HG03520 (cell line): ENCODE measurements at regions not wholly inside any gene's neighbourhood (a gene's known extent, or its start where the extent isn't known, plus 50 kb on each side); places are given as distances from the start of the nearest gene placed in this dataset.

Experiments used
- ATAC-seq: cut with Tn5 transposase; IDR thresholded peaks from one replicate; pipeline ENCODE4 v1.9.1; 2021; ENCODE audit warnings: mild to moderate bottlenecking, moderate library complexity; ENCODE audit not compliant: unreplicated experiment

DNA sequence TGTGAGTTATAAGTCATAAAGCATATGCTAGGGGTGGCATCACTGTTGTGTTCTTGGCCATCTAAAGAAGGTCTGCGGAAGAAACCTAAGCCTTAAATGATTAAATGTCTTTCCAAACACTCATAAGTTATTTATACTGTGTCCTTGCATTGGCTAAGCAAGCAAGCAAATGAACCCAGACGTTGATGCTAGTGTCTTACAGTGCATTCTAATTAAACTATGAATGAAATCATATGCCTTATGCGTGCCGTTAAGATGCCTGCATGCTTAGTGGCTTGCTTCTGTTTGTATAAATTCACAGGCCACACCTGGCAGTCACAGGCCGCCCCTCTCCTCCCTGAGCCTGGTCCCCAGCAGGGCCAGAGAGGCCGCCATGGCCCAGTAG is 49.9 kb downstream of the RIN2 start:
- no peak for ATAC-seq

DNA sequence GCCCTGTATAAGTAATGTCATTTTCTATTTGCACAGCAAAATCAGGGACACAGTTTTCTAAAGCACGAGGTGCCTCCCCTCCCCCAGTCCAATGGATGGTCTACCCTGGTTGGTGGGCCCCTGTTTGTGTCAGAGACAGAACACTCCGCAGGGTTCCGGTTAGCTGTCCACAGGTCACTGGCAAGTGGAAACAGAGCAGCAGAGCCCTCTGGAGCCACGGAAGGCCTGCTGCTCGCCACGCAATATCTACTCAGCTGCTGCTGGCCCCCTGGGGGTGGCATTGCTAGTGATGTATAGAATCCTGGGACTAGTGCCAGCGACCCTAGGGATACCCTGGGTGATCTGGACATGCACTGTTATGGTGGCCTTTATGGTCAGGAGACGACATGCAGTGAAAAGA is 50.4 kb downstream of the RIN2 start:
- ATAC-seq, result no peak

DNA sequence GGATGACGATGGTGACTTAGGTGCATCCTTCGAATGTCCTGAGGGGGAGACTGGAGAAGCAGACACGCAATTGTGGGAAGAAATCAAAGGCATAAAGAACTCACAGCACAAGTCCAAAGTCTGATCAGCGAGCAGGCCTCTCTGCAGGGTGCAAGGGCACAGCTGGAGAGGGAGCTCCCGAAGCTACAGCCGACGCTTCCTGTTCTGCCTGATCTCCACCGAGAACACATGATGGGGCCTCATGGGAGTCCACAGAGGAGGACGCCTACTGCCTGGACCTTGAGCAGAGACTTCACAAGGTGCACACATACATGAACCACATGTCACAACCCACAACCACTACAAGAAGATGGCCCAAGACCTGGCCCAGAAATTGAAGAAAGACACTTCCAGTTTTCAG is 51.4 kb downstream of the RIN2 start:
- no peak for ATAC-seq

DNA sequence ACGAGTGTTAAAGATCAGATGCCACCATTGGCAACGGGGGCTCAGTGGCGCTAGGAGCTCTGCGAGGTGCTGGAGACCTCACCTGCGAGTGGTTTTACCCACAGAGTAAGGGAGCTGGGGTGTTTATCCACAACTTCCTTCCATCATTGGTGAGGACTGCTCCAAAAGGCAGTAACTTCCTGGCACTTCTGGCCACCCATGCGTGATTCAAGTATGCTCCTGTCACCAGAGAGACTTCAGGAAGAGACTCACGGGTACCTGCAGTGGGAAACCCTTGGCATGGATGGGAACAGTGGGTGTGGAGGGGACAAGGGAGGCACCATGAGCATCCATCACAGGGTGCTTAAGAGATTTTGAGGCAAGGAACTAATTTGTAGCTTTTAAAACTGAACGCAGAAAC is 53.2 kb downstream of the RIN2 start:
- no peak for ATAC-seq

DNA sequence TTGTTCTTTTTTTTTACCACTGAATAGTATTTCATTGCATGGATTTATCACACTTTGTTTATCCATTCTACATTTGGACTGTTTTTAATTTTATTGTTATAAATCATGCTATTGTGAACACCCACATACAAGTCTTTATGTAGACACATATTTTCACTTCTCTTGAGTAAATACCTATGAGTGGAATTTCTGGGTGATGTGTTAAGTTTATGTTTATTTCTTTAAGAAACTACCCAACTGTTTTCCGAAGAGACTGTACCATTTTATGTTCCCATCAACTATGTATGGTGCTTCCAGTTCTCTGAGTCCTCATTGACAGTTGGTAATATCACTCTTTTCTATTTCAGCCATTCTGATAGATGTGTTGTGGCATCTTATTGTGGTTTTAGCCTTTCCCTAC is 54.0 kb downstream of the RIN2 start:
- no peak for ATAC-seq

DNA sequence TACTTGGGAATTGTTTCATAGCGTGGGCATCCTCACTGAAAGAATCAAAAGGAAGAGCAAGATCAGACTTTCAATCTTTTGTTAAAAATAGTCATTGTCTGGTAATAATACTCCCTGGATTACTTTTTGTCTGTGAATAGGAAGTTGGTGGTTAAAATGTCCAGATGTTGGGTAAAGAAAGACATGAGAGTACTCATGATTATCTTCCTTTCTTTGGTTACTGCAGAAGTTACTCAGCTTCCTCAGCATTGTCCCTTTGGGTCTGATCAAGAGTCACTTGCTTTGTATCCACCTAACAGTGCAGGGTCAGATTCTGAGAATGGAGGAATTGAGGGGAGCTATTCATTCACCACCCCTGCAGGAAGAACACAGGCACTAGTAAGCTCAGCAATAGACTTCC is 54.6 kb downstream of the RIN2 start:
- ATAC-seq, result no peak

DNA sequence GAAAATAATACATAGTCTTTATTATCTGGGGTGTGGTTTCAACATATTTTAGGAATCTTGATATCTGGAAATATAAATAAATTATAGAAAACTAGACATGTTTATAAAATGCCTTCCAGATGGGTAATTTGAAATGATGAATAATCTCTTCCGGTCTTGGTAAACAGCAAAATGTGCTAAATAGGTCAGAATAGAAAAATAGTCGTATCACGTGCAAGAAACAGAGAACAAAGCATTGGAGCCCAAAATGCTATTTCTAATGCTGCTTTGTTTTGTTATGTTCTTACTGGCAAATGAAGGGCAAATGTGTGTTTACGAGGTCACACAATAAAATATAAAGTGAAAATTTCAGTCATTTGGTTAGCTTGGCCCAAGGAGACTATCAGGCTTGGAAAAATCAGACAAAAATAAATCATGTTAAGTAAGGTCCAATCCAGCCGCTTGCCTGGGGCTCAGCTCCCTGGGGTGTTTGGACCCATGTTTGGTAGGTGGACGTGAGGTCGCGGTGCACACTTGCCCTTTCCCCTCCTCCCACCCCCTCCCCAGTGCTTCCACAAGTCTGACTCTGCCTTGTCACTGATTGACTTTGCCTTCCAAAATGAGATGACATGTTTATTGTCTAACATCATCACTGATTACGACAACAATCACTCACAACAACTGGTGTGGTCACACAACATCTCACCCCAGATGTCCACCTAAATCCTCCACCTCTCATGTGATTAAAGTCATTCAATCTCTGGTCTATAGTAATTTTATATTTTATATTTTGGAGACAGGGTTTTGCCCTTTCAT is 56.0 kb downstream of the RIN2 start:
- ATAC-seq, result no peak

DNA sequence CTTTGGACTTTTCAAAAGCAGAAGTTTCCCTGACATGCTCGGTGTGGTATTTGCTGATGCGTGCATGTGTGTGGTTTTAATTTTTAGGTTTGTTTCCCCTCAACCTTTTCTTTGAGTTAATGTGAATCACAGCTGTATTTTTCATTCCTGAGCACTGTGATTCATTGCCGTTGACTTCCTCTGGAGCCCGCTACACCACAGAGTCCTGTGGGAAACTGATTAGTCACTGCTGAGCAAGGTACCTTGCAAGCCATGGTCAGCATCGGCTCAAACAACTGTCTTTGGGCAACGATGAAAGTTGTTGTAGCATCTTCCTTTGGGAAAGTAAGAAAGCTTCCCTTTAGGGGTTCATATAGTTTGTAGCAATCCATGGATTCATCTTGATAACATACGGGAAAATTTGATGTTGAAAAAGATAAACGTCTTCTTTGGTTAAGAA is 57.5 kb downstream of the RIN2 start:
- ATAC-seq, result no peak

DNA sequence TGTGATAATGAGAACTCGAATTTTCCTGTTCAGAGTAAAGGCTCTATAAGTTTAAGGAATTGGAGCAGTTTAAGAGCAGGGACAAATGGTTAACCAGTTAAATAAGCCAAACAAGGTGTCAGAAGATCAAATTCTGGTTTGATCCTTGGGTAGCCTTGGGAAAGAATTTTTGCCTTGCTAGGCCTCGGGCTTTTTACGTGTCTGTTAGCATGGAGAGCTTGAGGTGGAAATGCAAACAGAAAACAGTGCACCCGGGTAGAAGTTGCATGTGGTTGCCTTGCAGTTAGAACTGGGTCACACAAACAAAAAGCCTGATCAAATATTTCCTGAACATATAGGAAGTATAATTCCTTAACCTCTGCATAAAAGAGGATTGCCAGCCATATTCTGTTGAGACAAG is 58.3 kb downstream of the RIN2 start:
- ATAC-seq, result no peak

DNA sequence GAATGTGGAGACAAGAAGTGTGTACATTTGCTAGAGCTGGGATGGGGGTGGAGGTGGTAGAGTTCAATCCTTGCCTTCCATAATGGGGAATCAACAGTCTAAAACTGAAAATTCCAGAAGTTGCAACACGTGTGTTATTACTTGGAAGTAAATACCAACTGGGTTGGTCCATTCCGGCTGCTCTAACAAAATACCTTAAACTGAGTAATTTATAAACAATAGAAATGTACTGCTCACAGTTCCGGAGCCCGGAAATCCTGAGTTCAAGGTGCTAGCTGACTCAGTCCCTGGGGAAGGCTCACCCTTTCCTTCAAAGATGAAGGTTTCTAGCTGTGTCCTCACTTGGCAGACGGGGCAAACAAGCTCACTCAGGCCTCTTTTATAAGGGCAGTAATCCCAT is 59.0 kb downstream of the RIN2 start:
- no peak for ATAC-seq

DNA sequence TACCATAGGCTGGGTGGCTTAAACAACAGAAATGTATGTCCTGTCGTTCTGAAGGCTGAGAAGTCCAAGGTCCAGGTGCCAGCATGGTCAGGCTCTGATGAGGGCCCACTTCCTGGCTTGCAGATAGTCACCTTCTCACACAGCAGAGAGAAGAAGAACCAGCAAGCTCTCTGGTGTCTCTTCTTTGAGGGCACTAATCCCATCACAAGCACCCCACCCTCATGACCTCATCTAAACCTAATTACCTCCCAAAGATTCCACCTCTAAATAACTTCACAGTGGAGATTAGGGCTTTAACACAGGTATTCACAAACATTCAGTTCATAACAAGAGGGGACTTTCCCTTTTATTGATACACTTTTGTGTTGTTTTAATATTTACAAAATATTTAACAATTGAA is 61.1 kb downstream of the RIN2 start:
- ATAC-seq, result no peak

DNA sequence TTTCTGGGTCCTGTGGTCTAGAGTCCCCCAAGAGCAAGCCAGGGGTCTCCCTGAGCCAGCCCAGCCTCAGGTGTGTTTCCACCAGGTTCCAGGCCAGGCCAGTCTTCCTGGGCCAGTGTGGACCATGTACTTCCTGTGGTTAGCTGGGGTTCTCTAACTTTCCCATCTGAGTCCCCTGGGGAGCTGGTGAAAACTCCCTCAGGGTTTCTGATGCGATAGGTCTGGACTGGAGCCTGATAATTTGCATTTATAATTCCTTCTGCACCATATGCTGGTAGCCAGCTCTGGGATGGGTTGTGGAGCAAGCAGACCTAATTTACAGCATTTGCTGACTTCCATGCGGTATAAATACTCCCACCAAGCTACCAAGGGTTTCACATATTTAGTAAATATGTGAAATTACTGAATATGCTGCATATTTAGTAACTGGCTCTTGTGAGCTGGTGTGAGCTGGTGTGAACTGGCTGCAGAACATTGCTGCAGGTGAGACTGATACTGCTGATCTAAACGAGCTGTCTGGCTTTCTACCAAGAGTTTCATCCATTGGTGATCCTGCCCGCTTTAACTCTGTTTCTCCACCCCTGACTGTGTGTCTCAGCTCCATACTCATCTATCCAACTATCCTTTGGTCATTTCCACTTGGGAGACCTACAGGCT is 62.6 kb downstream of the RIN2 start:
- no peak for ATAC-seq

DNA sequence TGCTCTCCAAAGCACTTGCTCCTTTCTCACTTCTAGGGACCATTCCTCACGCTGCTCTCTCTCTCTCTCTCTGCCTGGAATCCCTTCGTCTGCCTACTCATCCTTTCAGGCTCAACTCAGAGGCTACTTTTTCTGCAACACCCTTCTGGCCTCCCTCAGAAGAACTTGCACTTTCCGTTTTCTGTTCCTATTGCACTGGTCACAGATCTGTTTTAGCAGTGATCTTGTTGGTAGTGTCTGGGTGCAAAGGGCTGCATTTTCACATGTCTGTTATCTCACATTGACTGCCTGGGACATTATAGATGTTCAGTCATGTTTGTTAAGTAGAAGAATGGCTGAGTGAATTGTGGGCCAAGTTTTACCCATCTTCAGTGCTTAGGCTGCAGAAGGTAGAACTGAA is 63.5 kb downstream of the RIN2 start:
- ATAC-seq, result no peak

DNA sequence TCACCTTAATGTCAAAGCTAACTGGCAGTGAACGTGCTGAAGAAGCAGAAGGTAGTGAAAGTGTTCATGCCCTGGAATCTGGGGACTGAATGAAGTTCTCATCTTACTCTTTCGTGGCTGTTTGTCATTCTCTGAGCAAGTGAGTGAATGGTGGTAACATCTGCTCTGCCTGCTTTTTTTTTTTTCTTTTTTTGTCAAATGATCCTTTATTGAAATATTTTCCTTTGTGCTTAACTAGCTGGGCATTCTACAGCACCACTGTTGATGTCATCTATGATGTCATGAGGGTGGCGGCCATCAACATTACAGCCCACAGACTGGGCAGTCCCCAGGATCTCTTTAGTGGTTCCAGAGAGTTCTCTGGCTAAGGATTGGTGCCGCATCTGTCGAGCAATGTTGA is 65.2 kb downstream of the RIN2 start:
- no peak for ATAC-seq

DNA sequence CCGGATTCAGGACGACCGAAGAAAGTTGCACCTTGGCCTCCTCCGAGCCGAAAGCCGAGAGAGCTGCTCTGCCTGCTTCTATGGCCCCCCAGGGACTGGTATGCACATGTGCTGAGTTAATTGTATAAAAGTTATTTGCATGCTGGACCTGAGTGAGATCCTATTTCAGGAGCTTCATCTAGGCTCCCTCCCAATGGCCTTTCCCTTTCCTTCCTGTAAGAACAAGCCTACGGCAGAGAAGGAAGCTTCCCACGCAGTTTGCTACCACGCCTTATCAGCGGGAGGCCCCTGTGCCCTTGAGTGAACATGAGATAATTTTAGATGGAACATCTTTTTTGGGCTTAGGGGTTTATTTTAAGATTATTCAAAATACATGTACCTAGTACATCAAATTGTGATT is 65.9 kb downstream of the RIN2 start:
- no peak for ATAC-seq

DNA sequence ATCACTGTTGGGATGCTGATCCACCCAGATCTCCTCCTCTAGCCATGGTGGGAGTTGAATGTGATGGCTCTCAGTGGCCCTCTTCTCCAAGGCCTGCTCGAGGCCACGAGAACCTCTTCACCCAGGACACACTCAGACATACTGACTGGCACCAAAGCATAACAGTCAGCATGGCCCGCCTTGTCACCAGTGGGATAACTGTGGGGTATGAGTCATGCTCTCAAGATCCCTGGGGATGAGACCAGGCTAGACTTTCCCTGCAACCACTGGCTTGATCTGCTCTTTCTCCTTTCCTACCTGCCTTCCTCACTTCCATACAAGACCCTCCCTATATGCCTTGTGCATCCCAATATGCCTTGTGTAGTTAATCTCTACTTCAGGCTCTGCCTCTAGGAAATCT is 66.8 kb downstream of the RIN2 start:
- no peak for ATAC-seq

DNA sequence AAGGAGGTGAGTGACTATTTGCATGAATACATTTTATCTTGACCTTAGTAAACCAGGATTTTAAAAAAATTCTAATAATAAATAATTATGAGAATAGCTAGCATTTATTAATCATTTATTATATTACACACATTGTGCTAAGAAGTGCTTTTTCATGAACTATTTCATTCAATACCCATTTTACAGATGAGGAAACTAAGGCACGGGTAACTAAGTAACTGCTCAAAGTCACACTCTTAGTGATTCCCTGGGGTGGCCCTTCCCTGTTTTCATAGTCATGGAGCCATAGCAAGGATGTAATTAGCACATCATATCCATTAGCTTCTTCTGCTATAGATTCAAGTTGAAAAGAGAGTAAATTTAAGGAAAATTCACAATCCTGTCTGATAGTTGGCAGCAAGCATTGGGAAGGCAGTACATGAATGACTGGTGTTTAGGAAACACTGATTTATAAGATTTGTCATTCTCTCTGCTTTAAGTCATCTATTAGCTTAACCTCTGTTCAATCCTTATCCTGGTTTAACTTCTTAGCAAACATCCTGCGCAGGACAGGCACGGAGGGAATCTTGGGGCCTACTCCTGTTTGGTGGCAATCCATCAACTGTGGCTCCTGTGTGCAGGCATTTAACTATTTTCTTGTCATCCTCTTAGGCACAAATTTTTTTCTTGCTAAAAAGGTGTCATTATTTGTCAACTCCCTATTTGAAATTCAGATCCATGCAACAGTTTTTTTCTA is 68.3 kb downstream of the RIN2 start:
- no peak for ATAC-seq

DNA sequence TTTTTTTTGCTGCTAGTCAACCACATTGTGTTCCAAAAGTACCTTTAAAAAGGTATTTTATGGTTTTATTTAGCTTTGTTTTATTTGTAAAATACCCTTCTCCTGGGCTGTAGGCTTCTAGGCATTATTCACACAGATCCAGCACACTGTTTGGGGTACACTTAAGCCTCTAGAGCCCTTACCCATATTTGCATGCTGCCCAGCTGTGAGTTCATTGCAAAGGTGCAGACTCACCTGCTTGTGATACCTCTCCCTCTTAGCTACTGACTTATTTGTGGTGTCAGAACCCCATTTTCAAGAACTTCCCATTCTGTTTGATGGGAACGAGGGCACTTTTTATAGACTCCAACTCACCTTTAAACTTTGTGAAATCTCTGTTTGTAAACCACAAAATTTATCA is 69.8 kb downstream of the RIN2 start:
- peak; percentile 25 for ATAC-seq

DNA sequence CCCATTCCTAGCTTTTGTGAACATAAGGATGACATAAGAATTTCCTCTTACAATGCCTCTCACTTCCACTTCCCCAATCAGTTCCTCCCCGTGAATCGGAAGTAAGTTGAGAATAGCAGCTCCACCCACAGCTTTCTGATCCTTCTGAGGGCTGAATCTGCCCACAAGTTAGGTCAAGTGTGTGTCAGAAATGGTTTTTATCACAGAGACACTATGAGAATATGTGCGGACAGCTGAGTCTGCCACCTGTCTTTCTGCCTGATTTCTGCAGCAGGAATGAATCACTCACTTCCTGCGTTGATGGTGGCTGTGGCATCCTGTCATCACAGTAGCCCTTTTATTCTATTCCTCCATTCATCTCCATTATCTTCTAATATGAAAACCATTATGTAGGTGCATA is 70.2 kb downstream of the RIN2 start:
- peak; percentile 94 for ATAC-seq

DNA sequence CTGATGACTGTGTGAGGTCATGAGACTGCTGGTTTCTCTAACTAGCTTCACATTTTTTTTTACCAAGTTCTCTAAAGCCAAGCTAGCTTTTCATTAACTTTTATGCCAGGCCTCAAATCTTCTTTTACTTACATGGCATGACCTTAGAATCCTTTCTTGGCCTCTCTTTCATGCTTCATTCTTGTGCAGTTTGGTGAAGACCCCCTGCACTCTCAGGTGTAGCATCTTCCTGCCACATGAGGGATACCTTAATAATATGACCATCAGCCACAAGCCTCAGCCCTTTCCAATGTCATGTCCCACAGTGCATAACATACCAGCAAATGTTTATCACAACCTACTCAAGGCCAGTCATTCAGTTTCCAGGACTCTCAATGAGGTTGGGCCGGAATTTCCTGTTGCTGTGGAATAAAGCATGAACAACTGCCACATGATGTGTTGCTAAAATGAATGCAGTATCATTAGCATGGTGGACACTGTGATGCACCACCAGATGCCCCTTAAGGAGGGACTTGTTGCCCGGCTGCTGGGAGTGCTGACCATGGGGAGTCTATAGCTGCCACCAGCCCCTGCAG is 72.2 kb downstream of the RIN2 start:
- ATAC-seq, result no peak

DNA sequence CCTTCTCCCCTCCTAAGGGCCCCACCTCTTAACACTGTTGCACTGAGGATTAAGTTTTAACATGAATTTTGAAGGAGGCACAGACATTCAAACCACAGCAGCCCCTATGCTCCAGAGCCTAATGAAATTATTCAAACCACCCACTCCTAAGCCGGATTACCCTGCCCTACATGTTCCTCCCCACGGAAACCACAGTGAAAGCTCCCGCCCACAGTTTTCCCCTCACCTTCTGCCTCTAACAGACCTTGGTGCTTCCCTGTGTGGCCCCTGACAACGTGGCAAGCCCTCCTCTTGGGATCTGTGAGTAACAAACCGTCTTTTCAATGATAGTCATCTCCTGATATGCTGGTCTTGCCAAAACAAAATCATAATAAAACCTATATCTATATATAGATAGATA is 74.8 kb downstream of the RIN2 start:
- ATAC-seq, result no peak

DNA sequence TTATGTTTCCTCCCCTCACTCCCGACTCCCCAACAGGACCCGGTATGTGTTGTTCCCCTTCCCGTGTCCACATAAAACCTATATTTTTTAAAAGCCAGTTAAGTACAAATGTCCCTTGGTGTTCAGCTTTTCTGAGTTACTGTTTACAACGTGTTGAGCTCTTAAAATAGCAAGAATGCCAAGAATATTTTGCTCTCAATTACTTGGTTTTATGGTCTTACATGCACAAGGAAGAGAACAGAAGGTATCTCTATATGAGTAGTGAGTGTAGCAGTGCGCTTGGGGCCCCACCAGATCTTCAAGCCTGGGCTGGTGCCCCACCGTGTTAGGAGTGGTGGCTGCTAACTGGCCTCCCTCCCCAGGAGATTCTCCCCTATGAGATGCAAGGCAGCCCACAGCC is 75.3 kb downstream of the RIN2 start:
- no peak for ATAC-seq
